Endothelial cell of umbilical vein (primary cell): ENCODE measurements at regions not wholly inside any gene's neighbourhood (a gene's known extent, or its start where the extent isn't known, plus 50 kb on each side); places are given as distances from the start of the nearest gene placed in this dataset.

ENCODE experiments used
- BruUV-seq: library from RNA; stranded (reverse); fragments of 400-500 nt; replicated peaks from 2 replicates; lab custom pipeline; 2021; lab: Mats Ljungman, UMichigan
- CTCF ChIA-PET: fragments of 300-600, 350-600 bp; sonication (Branson Sonifier 250); formaldehyde crosslinking; loops from one replicate; lab custom pipeline; 2021; ENCODE audit warnings: antibody characterized with exemption, inconsistent platforms; lab: Charles Lee
- POLR2A ChIA-PET: fragments of 300-600, 350-600 bp; sonication (Branson Sonifier 250); formaldehyde crosslinking; loops from one replicate; lab custom pipeline; 2021; ENCODE audit warnings: antibody characterized with exemption, inconsistent platforms; lab: Charles Lee
- DNase-seq: peaks from one replicate; pipeline ENCODE4 v3.0.0-alpha.2; 2011; ENCODE audit warnings: low read depth, low spot score
- FAIRE-seq: peaks from 2 replicates; lab custom pipeline; 2011; peaks lifted over from hg19 to GRCh38; lab: Jason Lieb, UNC
- H2AFZ ChIP-seq: 2 replicates; pipeline ENCODE4 v1.6.0; 2012; ENCODE audit warnings: low read depth, low read length, control low read depth, inconsistent platforms
- H3K27ac ChIP-seq: 2 replicates; pipeline ENCODE4 v1.5.1; 2011; ENCODE audit warnings: low read depth, mild to moderate bottlenecking, control low read depth, low read length, moderate library complexity; ENCODE audit not compliant: insufficient read depth
- H3K27me3 ChIP-seq, 2 experiments: 2 replicates each; pipeline versions ENCODE4 v1.6.0 to v1.6.1; 2011; ENCODE audit warnings: low read length in 2 of 2, mixed read lengths in 1 of 2; ENCODE audit not compliant: control insufficient read depth in 2 of 2, insufficient read depth in 2 of 2
- H3K36me3 ChIP-seq, 2 experiments: 2 replicates in 1 of 2; 3 replicates in 1 of 2; pipeline ENCODE4 v1.5.1; 2011; ENCODE audit warnings: low read length in 2 of 2, mild to moderate bottlenecking in 1 of 2, moderate library complexity in 1 of 2; ENCODE audit not compliant: control insufficient read depth in 2 of 2, insufficient read depth in 2 of 2; ENCODE audit errors: extremely low read depth in 1 of 2
- H3K4me1 ChIP-seq: 3 replicates; pipeline ENCODE4 v1.5.1; 2011; ENCODE audit warnings: mild to moderate bottlenecking, low read length; ENCODE audit not compliant: control insufficient read depth, insufficient read depth; ENCODE audit errors: extremely low read depth
- H3K4me2 ChIP-seq: 2 replicates; pipeline ENCODE4 v1.6.1; 2011; ENCODE audit warnings: low read length, control low read depth, mixed read lengths; ENCODE audit not compliant: insufficient read depth
- H3K4me3 ChIP-seq, 3 experiments: fragments of 200-600 bp in 1 of 3; sonication (generic), shearing (Covaris generic) in 1 of 3; replicated peaks in 1 of 3; 2 replicates each; pipeline ENCODE4 v1.5.1; 2011 to 2016; ENCODE audit warnings: control low read depth in 3 of 3, low read length in 3 of 3, mild to moderate bottlenecking in 2 of 3, inconsistent platforms in 1 of 3, low read depth in 1 of 3, moderate library complexity in 1 of 3; ENCODE audit not compliant: insufficient read depth in 1 of 3
- H3K79me2 ChIP-seq: 2 replicates; pipeline ENCODE4 v1.6.0; 2012; ENCODE audit warnings: low read length, inconsistent platforms; ENCODE audit not compliant: control insufficient read depth, insufficient read depth
- H3K9ac ChIP-seq: replicated peaks from 2 replicates; pipeline ENCODE3; 2011; ENCODE audit warnings: low read length, control low read depth; ENCODE audit not compliant: insufficient read depth; ENCODE audit errors: extremely low read depth
- H3K9me1 ChIP-seq: replicated peaks from 3 replicates; pipeline ENCODE4 v1.6.0; 2011; ENCODE audit warnings: mild to moderate bottlenecking, low read length; ENCODE audit not compliant: control insufficient read depth, insufficient read depth; ENCODE audit errors: extremely low read depth
- H3K9me3 ChIP-seq: replicated peaks from 2 replicates; pipeline ENCODE4 v1.5.1; 2012; ENCODE audit warnings: low read length, inconsistent platforms; ENCODE audit not compliant: control insufficient read depth, insufficient read depth
- H4K20me1 ChIP-seq: replicated peaks from 2 replicates; pipeline ENCODE3; 2011; ENCODE audit warnings: mild to moderate bottlenecking, low read length; ENCODE audit not compliant: control insufficient read depth, insufficient read depth; ENCODE audit errors: extremely low read depth
- EZH2 ChIP-seq: IDR thresholded peaks from 2 replicates; pipeline ENCODE4 v1.6.1; 2012; ENCODE audit warnings: borderline replicate concordance, low read depth, mild to moderate bottlenecking, moderate library complexity, low read length, inconsistent platforms; ENCODE audit not compliant: severe bottlenecking
- FOS ChIP-seq: IDR thresholded peaks from 2 replicates; pipeline ENCODE4 v1.6.1; 2011; ENCODE audit warnings: mild to moderate bottlenecking, low read length, moderate library complexity, borderline replicate concordance; ENCODE audit not compliant: insufficient read depth
- GATA2 ChIP-seq: IDR thresholded peaks from 2 replicates; pipeline ENCODE4 v1.7.0; 2011; ENCODE audit warnings: low read depth, mild to moderate bottlenecking, moderate library complexity, mixed read lengths, low read length; ENCODE audit not compliant: insufficient read length, insufficient read depth
- JUN ChIP-seq: IDR thresholded peaks from 2 replicates; pipeline ENCODE4 v1.6.1; 2011; ENCODE audit warnings: borderline replicate concordance, low read depth; ENCODE audit not compliant: insufficient read length, insufficient read depth
- MYC ChIP-seq: IDR thresholded peaks from one replicate; pipeline ENCODE4 v1.6.1; 2011; ENCODE audit warnings: mild to moderate bottlenecking, low read depth, low read length
- POLR2A ChIP-seq: IDR thresholded peaks from 2 replicates; pipeline ENCODE4 v1.6.1; 2012; ENCODE audit warnings: low read depth, mild to moderate bottlenecking, control low read depth, low read length
- POLR2AphosphoS5 ChIP-seq: IDR thresholded peaks from 2 replicates; pipeline ENCODE4 v1.6.1; 2012; ENCODE audit warnings: low read depth, mild to moderate bottlenecking, control low read depth, low read length, moderate library complexity; ENCODE audit not compliant: insufficient read depth
- dilution Hi-C: fragments of 300-500 bp; cut with MboI; formaldehyde crosslinking; loops from one replicate; pipeline ENCODE4 v1.15.0; 2019; ENCODE audit warnings: low sequenced_read_pairs; ENCODE audit not compliant: extremely low pct_ligation_motif_present
- intact Hi-C: fragments of 100-400 bp; cut with micrococcal nuclease; formaldehyde crosslinking; loops from one replicate; pipeline ENCODE4 v1.10.0; 2022
- TF ChIP-seq, protein P1 (sequence below): IDR thresholded peaks from 2 replicates; pipeline ENCODE4 v1.6.1; 2011; ENCODE audit not compliant: insufficient read depth, insufficient read length
- TF ChIP-seq, protein P2 (sequence below), 2 donors: IDR thresholded peaks; 1 replicate in 1 of 2; 2 replicates in 1 of 2; pipeline ENCODE4 v1.5.1; 2011; ENCODE audit warnings: low read length in 2 of 2, mild to moderate bottlenecking in 2 of 2, moderate library complexity in 2 of 2, control low read depth in 1 of 2, inconsistent platforms in 1 of 2, low read depth in 1 of 2; ENCODE audit not compliant: insufficient read depth in 1 of 2; ENCODE audit errors: extremely low read depth in 1 of 2

DNA sequence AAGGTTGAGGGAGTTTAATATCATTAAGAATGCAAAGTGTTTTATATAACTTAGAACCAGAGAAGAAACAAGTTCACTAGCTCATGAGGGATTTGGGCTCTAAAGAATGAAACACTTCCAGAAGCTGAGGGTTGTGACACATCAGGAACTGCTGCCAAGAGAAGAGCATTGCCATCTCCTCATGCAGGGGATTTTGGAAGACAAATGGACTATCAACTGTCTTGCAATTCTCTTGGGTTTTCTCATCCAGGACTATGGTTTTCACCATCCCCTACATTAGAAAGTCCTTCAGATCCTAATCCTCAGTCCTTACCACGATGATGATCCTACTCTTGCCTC lies 59.7 kb upstream of the KL start:
- dilution Hi-C loops (no loop called here), intact Hi-C loops (no loop called here)
- Histone ChIP-seq H3K27me3 (peaks cover 9 to 20% of the 10 kb centered on the region in 2 experiments), H3K9ac (no peak overlapping the region), H3K79me2 (no peaks in the 10 kb centered on the region), H4K20me1 (no peaks in the 10 kb centered on the region), H3K36me3 (no peaks in the 10 kb centered on the region), H3K9me1 (no peaks in the 10 kb centered on the region), H3K4me3 (no peak overlapping the region), H3K9me3 (no peaks in the 10 kb centered on the region), H2AFZ (no peak overlapping the region), H3K27ac (no peak overlapping the region), H3K4me2 (no peak overlapping the region), H3K4me1 (no peaks in the 10 kb centered on the region)
- ChIA-PET CTCF (interaction anchor here (0.8 to 1.0 kb wide), 3 partner anchors 9 to 19 kb away, joined by 3 to 4 read pairs (median 3); no protein-coding TSS in a partner anchor), POLR2A (no interaction called here)
- no peak for TF ChIP-seq JUN
- TF ChIP-seq FOS = no peak
- no peak for TF ChIP-seq POLR2A
- TF ChIP-seq POLR2AphosphoS5 = no peak
- TF ChIP-seq, protein P1, sequence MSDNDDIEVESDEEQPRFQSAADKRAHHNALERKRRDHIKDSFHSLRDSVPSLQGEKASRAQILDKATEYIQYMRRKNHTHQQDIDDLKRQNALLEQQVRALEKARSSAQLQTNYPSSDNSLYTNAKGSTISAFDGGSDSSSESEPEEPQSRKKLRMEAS = no peak
- no peak for TF ChIP-seq MYC
- no peak for TF ChIP-seq GATA2
- DNase-seq (no peak), FAIRE-seq (no peak)
- no TSS peak for BruUV-seq

DNA sequence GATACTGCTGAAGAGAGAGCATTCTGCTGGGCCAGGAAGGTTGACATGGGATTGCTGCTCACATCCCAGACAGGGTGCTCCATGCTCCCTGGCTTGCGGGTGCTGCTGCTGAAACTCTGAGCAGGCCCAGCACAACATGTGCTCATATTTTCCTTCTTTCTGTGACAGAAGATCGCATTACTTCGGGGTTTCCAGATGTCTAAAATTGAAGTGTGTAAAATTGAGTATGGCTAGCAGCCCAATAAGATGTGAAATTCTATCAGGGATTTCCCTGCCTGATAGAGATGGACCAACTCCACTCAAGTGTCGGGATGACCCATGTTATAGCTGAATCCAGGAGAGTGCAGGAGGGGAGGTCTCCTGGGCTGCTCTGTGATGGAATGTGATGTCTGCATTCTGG lies 55.6 kb upstream of the KL start:
- Histone ChIP-seq H3K79me2 (no peaks in the 10 kb centered on the region), H3K36me3 (no peaks in the 10 kb centered on the region), H2AFZ (no peak overlapping the region), H3K4me1 (no peaks in the 10 kb centered on the region), H3K4me2 (no peak overlapping the region), H4K20me1 (no peaks in the 10 kb centered on the region), H3K27me3 (peaks cover 21 to 32% of the 10 kb centered on the region in 2 experiments), H3K9me1 (no peaks in the 10 kb centered on the region), H3K9me3 (no peaks in the 10 kb centered on the region), H3K4me3 (no peak overlapping the region), H3K9ac (no peak overlapping the region), H3K27ac (no peak overlapping the region)
- ChIA-PET CTCF (interaction anchor here (1.6 kb wide), 1 partner anchor 9 kb away, joined by 6 read pairs; no protein-coding TSS in a partner anchor), POLR2A (no interaction called here)
- FAIRE-seq (no peak), DNase-seq (no peak)
- dilution Hi-C loops = no loop called here
- no TSS peak for BruUV-seq
- no peak for TF ChIP-seq POLR2AphosphoS5
- no peak for TF ChIP-seq EZH2
- no peak for TF ChIP-seq GATA2
- TF ChIP-seq, protein P2, sequence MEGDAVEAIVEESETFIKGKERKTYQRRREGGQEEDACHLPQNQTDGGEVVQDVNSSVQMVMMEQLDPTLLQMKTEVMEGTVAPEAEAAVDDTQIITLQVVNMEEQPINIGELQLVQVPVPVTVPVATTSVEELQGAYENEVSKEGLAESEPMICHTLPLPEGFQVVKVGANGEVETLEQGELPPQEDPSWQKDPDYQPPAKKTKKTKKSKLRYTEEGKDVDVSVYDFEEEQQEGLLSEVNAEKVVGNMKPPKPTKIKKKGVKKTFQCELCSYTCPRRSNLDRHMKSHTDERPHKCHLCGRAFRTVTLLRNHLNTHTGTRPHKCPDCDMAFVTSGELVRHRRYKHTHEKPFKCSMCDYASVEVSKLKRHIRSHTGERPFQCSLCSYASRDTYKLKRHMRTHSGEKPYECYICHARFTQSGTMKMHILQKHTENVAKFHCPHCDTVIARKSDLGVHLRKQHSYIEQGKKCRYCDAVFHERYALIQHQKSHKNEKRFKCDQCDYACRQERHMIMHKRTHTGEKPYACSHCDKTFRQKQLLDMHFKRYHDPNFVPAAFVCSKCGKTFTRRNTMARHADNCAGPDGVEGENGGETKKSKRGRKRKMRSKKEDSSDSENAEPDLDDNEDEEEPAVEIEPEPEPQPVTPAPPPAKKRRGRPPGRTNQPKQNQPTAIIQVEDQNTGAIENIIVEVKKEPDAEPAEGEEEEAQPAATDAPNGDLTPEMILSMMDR (IDR thresholded peaks at IDR 0.05; ENCODE audit: extremely low read depth in 1 of 2, insufficient read depth in 1 of 2, low read depth in 1 of 2, low read length in 2 of 2) = no peak
- no peak for TF ChIP-seq JUN
- intact Hi-C loops = no loop called here
